HCT116 (cell line): ENCODE measurements at regions not wholly inside any gene's neighbourhood (a gene's known extent, or its start where the extent isn't known, plus 50 kb on each side); places are given as distances from the start of the nearest gene placed in this dataset.

ENCODE experiments used
- ATAC-seq: fragments of 200-7000 bp; cut with Tn5 transposase; 2 replicates; pipeline ENCODE4 v1.9.1; 2020; ENCODE audit warnings: mild to moderate bottlenecking, moderate library complexity
- BruUV-seq: library from RNA; stranded (reverse); fragments of 400-500 nt; replicated peaks from 2 replicates; lab custom pipeline; 2021; lab: Mats Ljungman, UMichigan
- CTCF ChIA-PET: fragments of 300-600 bp; sonication (Branson Sonifier 250); formaldehyde crosslinking; loops from one replicate; lab custom pipeline; 2021; ENCODE audit warnings: antibody characterized with exemption; lab: Charles Lee
- POLR2A ChIA-PET: fragments of 300-600, 350-600 bp; sonication (Branson Sonifier 250); formaldehyde crosslinking; loops from one replicate; lab custom pipeline; 2021; ENCODE audit warnings: antibody characterized with exemption; lab: Charles Lee
- RAD21 ChIA-PET, 2 experiments: fragments of 300-600 bp; sonication (Branson Sonifier 250); formaldehyde crosslinking; loops; one replicate each; lab custom pipeline; 2023; ENCODE audit warnings: low total read pairs in 2 of 2; ENCODE audit not compliant: uncharacterized antibody in 2 of 2, unreplicated experiment in 2 of 2, low non-redundant PET in 1 of 2; lab: Charles Lee
- DNase-seq: peaks from one replicate; pipeline ENCODE4 v3.0.0-alpha.2; 2010; ENCODE audit warnings: low read depth, low spot score
- H2AFZ ChIP-seq: fragments of 200-600 bp; shearing (Covaris generic), sonication (generic); 2 replicates; pipeline ENCODE4 v1.6.1; 2017; ENCODE audit warnings: low read depth, mixed run types, mixed read lengths, antibody characterized with exemption, low read length; ENCODE audit not compliant: poor library complexity, severe bottlenecking
- H3K27ac ChIP-seq: 2 replicates; pipeline ENCODE4 v1.5.1; 2012; ENCODE audit warnings: low read depth, low read length
- H3K27me3 ChIP-seq: fragments of 200-600 bp; sonication (generic); 2 replicates; pipeline ENCODE4 v1.6.1; 2016; ENCODE audit warnings: mixed run types, low read length, mixed read lengths; ENCODE audit not compliant: insufficient read depth
- H3K36me3 ChIP-seq, 2 experiments: fragments of 200-500 bp in 1 of 2; fragments of 200-600 bp in 1 of 2; sonication (Bioruptor generic) in 1 of 2; sonication (generic) in 1 of 2; 2 replicates each; pipeline versions ENCODE4 v1.5.1 to v1.6.1; 2014 to 2016; ENCODE audit warnings: low read length in 2 of 2, inconsistent platforms in 1 of 2, mixed read lengths in 1 of 2, mixed run types in 1 of 2; ENCODE audit not compliant: insufficient read depth in 2 of 2, control insufficient read depth in 1 of 2
- H3K4me1 ChIP-seq, 2 experiments: fragments of 200-600 bp in 1 of 2; sonication (generic) in 1 of 2; 2 replicates each; pipeline versions ENCODE4 v1.5.1 to v1.6.1; 2012 to 2017; ENCODE audit warnings: low read length in 2 of 2, inconsistent platforms in 1 of 2, mild to moderate bottlenecking in 1 of 2, mixed read lengths in 1 of 2, mixed run types in 1 of 2, moderate library complexity in 1 of 2; ENCODE audit not compliant: insufficient read depth in 2 of 2, control insufficient read depth in 1 of 2
- H3K4me2 ChIP-seq: fragments of 200-600 bp; sonication (generic); 2 replicates; pipeline ENCODE4 v1.6.1; 2017; ENCODE audit warnings: mixed run types, low read length, mixed read lengths
- H3K4me3 ChIP-seq, 2 experiments: fragments of 200-600 bp in 1 of 2; sonication (generic) in 1 of 2; replicated peaks in 1 of 2; 2 replicates each; pipeline ENCODE4 v1.5.1; 2011 to 2016; ENCODE audit warnings: low read length in 2 of 2, control low read depth in 1 of 2, low read depth in 1 of 2, mild to moderate bottlenecking in 1 of 2, mixed read lengths in 1 of 2, mixed run types in 1 of 2
- H3K79me2 ChIP-seq: fragments of 200-600 bp; sonication (generic); 2 replicates; pipeline ENCODE4 v1.6.1; 2017; ENCODE audit warnings: mild to moderate bottlenecking, mixed run types, low read length, moderate library complexity, mixed read lengths; ENCODE audit not compliant: insufficient read depth
- H3K9ac ChIP-seq: fragments of 200-600 bp; sonication (generic); 2 replicates; pipeline ENCODE4 v1.6.1; 2016; ENCODE audit warnings: low read length, mixed read lengths
- H3K9me2 ChIP-seq: fragments of 200-600 bp; sonication (generic), shearing (Covaris generic); 2 replicates; pipeline ENCODE4 v1.6.1; 2017; ENCODE audit warnings: mixed run types, mild to moderate bottlenecking, moderate library complexity; ENCODE audit not compliant: insufficient read depth
- H3K9me3 ChIP-seq, 2 experiments: fragments of 200-500 bp in 1 of 2; fragments of 200-600 bp in 1 of 2; sonication (Bioruptor generic) in 1 of 2; sonication (generic) in 1 of 2; 2 replicates each; pipeline ENCODE4 v1.6.1; 2014 to 2017; ENCODE audit warnings: low read length in 2 of 2, mixed read lengths in 2 of 2, inconsistent platforms in 1 of 2, low read depth in 1 of 2, mild to moderate bottlenecking in 1 of 2, mixed run types in 1 of 2, moderate library complexity in 1 of 2; ENCODE audit not compliant: control insufficient read depth in 1 of 2, insufficient read depth in 1 of 2
- H4K20me1 ChIP-seq: fragments of 200-600 bp; sonication (generic), shearing (Covaris generic); 2 replicates; pipeline ENCODE4 v1.6.1; 2017; ENCODE audit warnings: mixed run types, mild to moderate bottlenecking, moderate library complexity; ENCODE audit not compliant: insufficient read depth
- ATF3 ChIP-seq: IDR thresholded peaks from 2 replicates; pipeline ENCODE4 v1.6.1; 2012
- EZH2phosphoT487 ChIP-seq: fragments of 200-600 bp; IDR thresholded peaks from 2 replicates; pipeline ENCODE4 v1.6.1; 2018; ENCODE audit warnings: antibody characterized with exemption, borderline replicate concordance
- FOSL1 ChIP-seq: IDR thresholded peaks from 2 replicates; pipeline ENCODE4 v1.6.1; 2012; ENCODE audit warnings: low read depth
- JUND ChIP-seq: IDR thresholded peaks from 2 replicates; pipeline ENCODE4 v1.6.1; 2012
- MAX ChIP-seq: IDR thresholded peaks from 2 replicates; pipeline ENCODE4 v1.6.1; 2012
- POLR2A ChIP-seq: IDR thresholded peaks from 2 replicates; pipeline ENCODE4 v1.7.0; 2011; ENCODE audit warnings: borderline replicate concordance; ENCODE audit not compliant: insufficient read depth, insufficient read length; ENCODE audit errors: extremely low read depth
- POLR2AphosphoS5 ChIP-seq: IDR thresholded peaks from 2 replicates; pipeline ENCODE4 v1.6.1; 2011; ENCODE audit warnings: mild to moderate bottlenecking, low read depth, low read length, moderate library complexity
- RAD21 ChIP-seq: IDR thresholded peaks from 2 replicates; pipeline ENCODE4 v1.6.1; 2012; ENCODE audit warnings: low read depth, mild to moderate bottlenecking
- SIN3A ChIP-seq: IDR thresholded peaks from 2 replicates; pipeline ENCODE4 v1.6.1; 2012; ENCODE audit warnings: low read depth
- SP1 ChIP-seq: IDR thresholded peaks from 2 replicates; pipeline ENCODE4 v1.6.1; 2012; ENCODE audit warnings: low read depth
- SRF ChIP-seq: IDR thresholded peaks from 2 replicates; pipeline ENCODE4 v1.6.1; 2012; ENCODE audit warnings: low read depth
- TCF7L2 ChIP-seq: IDR thresholded peaks from 2 replicates; pipeline ENCODE4 v1.7.0; 2011; ENCODE audit warnings: borderline replicate concordance, inconsistent platforms; ENCODE audit not compliant: insufficient read depth, insufficient read length; ENCODE audit errors: extremely low read depth
- YY1 ChIP-seq: IDR thresholded peaks from 2 replicates; pipeline ENCODE4 v1.6.1; 2011; ENCODE audit warnings: low read length, low read depth, moderate library complexity, mild to moderate bottlenecking; ENCODE audit not compliant: insufficient replicate concordance; ENCODE audit errors: extremely low read depth
- ZFX ChIP-seq: fragments of 450-650 bp; IDR thresholded peaks from 2 replicates; pipeline ENCODE4 v1.6.1; 2017
- ZNF274 ChIP-seq: fragments of 200-500 bp; sonication (Bioruptor generic); IDR thresholded peaks from 2 replicates; pipeline ENCODE4 v1.6.1; 2014; ENCODE audit warnings: mild to moderate bottlenecking, low read depth, low read length, inconsistent platforms
- intact Hi-C: fragments of 100-400 bp; cut with micrococcal nuclease; formaldehyde crosslinking; loops from 2 replicates; pipeline ENCODE4 v1.10.0; 2022

DNA sequence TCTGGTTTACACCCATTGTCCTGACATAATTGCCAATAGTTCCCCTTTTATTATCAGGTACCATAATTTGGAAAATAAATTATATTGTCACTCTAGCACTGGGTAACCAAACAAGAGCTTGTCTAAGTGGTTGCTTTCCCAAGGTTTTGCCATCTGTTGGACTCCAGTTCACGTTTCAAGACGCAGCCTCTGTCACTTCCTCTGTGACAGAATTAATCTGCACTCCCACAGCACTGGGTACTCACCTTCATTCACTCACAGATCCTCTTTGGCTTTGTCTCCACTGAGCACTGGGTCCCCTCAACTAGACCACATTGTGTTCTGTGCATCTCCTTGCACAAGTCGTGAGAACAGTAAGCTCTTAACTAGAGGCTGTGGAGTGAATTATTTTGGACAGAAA lies 123.6 kb upstream of the JUN start (continued):
- TF ChIP-seq YY1, result no peak
- TF ChIP-seq JUND, result no peak
- no peak for TF ChIP-seq MAX
- TF ChIP-seq POLR2AphosphoS5, result no peak
- TF ChIP-seq FOSL1, result no peak
- TF ChIP-seq SIN3A, result no peak
- TF ChIP-seq SP1, result no peak
- no peak for TF ChIP-seq EZH2phosphoT487
- TF ChIP-seq ZFX, result no peak
- TF ChIP-seq ATF3, result no peak
- TF ChIP-seq SRF, result no peak
- TF ChIP-seq RAD21, result no peak
- TF ChIP-seq TCF7L2, result no peak
- TF ChIP-seq POLR2A, result no peak
- TF ChIP-seq ZNF274, result no peak

- CTCF ChIA-PET, result no interaction called here
- H3K4me1 ChIP-seq, result peaks cover 3 to 7% of the 10 kb centered on the region in 2 experiments; a peak in 3 of 4 replicates
- H3K27me3 ChIP-seq, result no peaks in the 10 kb centered on the region
- H3K27ac ChIP-seq, result no peak overlapping the region
- no peaks in the 10 kb centered on the region for H4K20me1 ChIP-seq
- intact Hi-C loops, result no loop called here
- ATAC-seq, result no peak
- no peak for DNase-seq
- RAD21 ChIA-PET, result no interaction called here
- POLR2A ChIA-PET, result no interaction called here
- no peaks in the 10 kb centered on the region for H3K36me3 ChIP-seq
- TF ChIP-seq MAX, result no peak
- peak; percentile 6; the same call in 1 of the 2 replicates for TF ChIP-seq SP1
- TF ChIP-seq, all 23 proteins: peak for 1
- Histone ChIP-seq H3K4me3 (no peak overlapping the region), H2AFZ (no peak overlapping the region), H3K4me2 (no peak overlapping the region), H3K9me2 (no peaks in the 10 kb centered on the region; the same call in 1 of the 2 replicates), H3K9ac (no peak overlapping the region), H3K79me2 (no peaks in the 10 kb centered on the region), H3K9me3 (no peaks in the 10 kb centered on the region)
- no TSS peak for BruUV-seq
Observed at GRCh38 chr1:58908561-58909560, 125.0 kb upstream of the JUN start.
